IMR-90 (cell line): ENCODE measurements at regions not wholly inside any gene's neighbourhood (a gene's known extent, or its start where the extent isn't known, plus 50 kb on each side); places are given as distances from the start of the nearest gene placed in this dataset.

ENCODE experiments used
- ATAC-seq: fragments of 200-7000 bp; cut with Tn5 transposase; 2 replicates; pipeline ENCODE4 v1.9.1; 2020; ENCODE audit warnings: low read depth, mild to moderate bottlenecking, moderate library complexity
- BruUV-seq: library from RNA; stranded (reverse); fragments of 400-500 nt; replicated peaks from 2 replicates; lab custom pipeline; 2021; lab: Mats Ljungman, UMichigan
- CTCF ChIA-PET: fragments of 300-600 bp; formaldehyde crosslinking; extraction: SDS; loops from one replicate; lab custom pipeline; 2021; ENCODE audit warnings: antibody characterized with exemption; lab: Yijun Ruan, JAX
- POLR2A ChIA-PET: fragments of 300-600 bp; sonication (Branson Sonifier 250); formaldehyde crosslinking; loops from one replicate; lab custom pipeline; 2022; ENCODE audit warnings: antibody characterized with exemption; ENCODE audit not compliant: unreplicated experiment; lab: Charles Lee
- DNase-seq: peaks from one replicate; pipeline ENCODE4 v3.0.0; 2013
- H2AFZ ChIP-seq: replicated peaks from 2 replicates; pipeline ENCODE3; 2013; ENCODE audit warnings: low read length, mild to moderate bottlenecking; ENCODE audit not compliant: poor library complexity
- H2AK5ac ChIP-seq: 2 replicates; pipeline ENCODE4 v1.6.1; 2013; ENCODE audit warnings: low read depth, low read length, inconsistent platforms
- H2AK9ac ChIP-seq: replicated peaks from 2 replicates; pipeline ENCODE3; 2013; ENCODE audit warnings: mild to moderate bottlenecking, low read depth, low read length, moderate library complexity; ENCODE audit not compliant: poor library complexity
- H2BK120ac ChIP-seq: 2 replicates; pipeline ENCODE4 v1.6.1; 2013; ENCODE audit warnings: low read depth, low read length, inconsistent platforms
- H2BK15ac ChIP-seq: 3 replicates; pipeline ENCODE4 v1.6.1; 2013; ENCODE audit warnings: low read depth, low read length, inconsistent platforms
- H2BK20ac ChIP-seq: 2 replicates; pipeline ENCODE4 v1.6.1; 2013; ENCODE audit warnings: low read depth, mild to moderate bottlenecking, inconsistent platforms, low read length, moderate library complexity
- H2BK5ac ChIP-seq: 2 replicates; pipeline ENCODE4 v1.6.1; 2013; ENCODE audit warnings: mild to moderate bottlenecking, low read depth, low read length, inconsistent platforms; ENCODE audit not compliant: poor library complexity, severe bottlenecking
- H3K14ac ChIP-seq: replicated peaks from 2 replicates; pipeline ENCODE4 v1.6.1; 2013; ENCODE audit warnings: low read depth, low read length, inconsistent platforms
- H3K18ac ChIP-seq: 2 replicates; pipeline ENCODE4 v1.6.1; 2013; ENCODE audit warnings: low read depth, low read length, control low read depth
- H3K23ac ChIP-seq: 2 replicates; pipeline ENCODE4 v1.6.1; 2013; ENCODE audit warnings: low read depth, low read length, inconsistent platforms
- H3K27ac ChIP-seq: 2 replicates; pipeline ENCODE4 v1.5.1; 2013; ENCODE audit warnings: mild to moderate bottlenecking, control low read depth, low read length; ENCODE audit not compliant: insufficient read depth
- H3K27me3 ChIP-seq: 2 replicates; pipeline ENCODE4 v1.6.1; 2013; ENCODE audit warnings: low read length; ENCODE audit not compliant: control insufficient read depth, insufficient read depth
- H3K36me3 ChIP-seq: 2 replicates; pipeline ENCODE4 v1.6.1; 2013; ENCODE audit warnings: low read length, mixed read lengths; ENCODE audit not compliant: control insufficient read depth, insufficient read depth
- H3K4ac ChIP-seq: 2 replicates; pipeline ENCODE4 v1.6.1; 2013; ENCODE audit warnings: low read depth, low read length, inconsistent platforms
- H3K4me1 ChIP-seq: 2 replicates; pipeline ENCODE4 v1.6.1; 2013; ENCODE audit warnings: low read length, mixed read lengths; ENCODE audit not compliant: control insufficient read depth, insufficient read depth
- H3K4me2 ChIP-seq: 2 replicates; pipeline ENCODE4 v1.6.1; 2013; ENCODE audit warnings: low read depth, mild to moderate bottlenecking, control low read depth, low read length, moderate library complexity
- H3K4me3 ChIP-seq: 2 replicates; pipeline ENCODE4 v1.5.1; 2013; ENCODE audit warnings: low read depth, mild to moderate bottlenecking, control low read depth, low read length, moderate library complexity; ENCODE audit not compliant: insufficient read depth
- H3K56ac ChIP-seq: 2 replicates; pipeline ENCODE4 v1.6.1; 2013; ENCODE audit warnings: low read length, inconsistent platforms; ENCODE audit not compliant: insufficient read depth; ENCODE audit errors: extremely low read depth
- H3K79me1 ChIP-seq, 2 experiments: 2 replicates each; pipeline ENCODE4 v1.6.1; 2013; ENCODE audit warnings: low read length in 2 of 2, inconsistent platforms in 1 of 2, low read depth in 1 of 2
- H3K9ac ChIP-seq: 2 replicates; pipeline ENCODE4 v1.6.1; 2013; ENCODE audit warnings: low read depth, low read length, control low read depth
- H3K9me1 ChIP-seq: 2 replicates; pipeline ENCODE4 v1.6.1; 2013; ENCODE audit warnings: low read length, inconsistent platforms; ENCODE audit not compliant: insufficient read depth
- H3K9me3 ChIP-seq: 2 replicates; pipeline ENCODE4 v1.6.1; 2013; ENCODE audit warnings: low read length; ENCODE audit not compliant: control insufficient read depth, insufficient read depth
- H4K20me1 ChIP-seq: 2 replicates; pipeline ENCODE4 v1.6.1; 2013; ENCODE audit warnings: low read length, inconsistent platforms; ENCODE audit not compliant: insufficient read depth
- H4K5ac ChIP-seq: 2 replicates; pipeline ENCODE4 v1.6.1; 2013; ENCODE audit warnings: mild to moderate bottlenecking, low read depth, low read length, control low read depth
- H4K8ac ChIP-seq, 2 experiments: 2 replicates each; pipeline ENCODE4 v1.6.1; 2013; ENCODE audit warnings: low read depth in 2 of 2, low read length in 2 of 2, control low read depth in 1 of 2, inconsistent platforms in 1 of 2
- H4K91ac ChIP-seq: 2 replicates; pipeline ENCODE4 v1.6.1; 2013; ENCODE audit warnings: low read depth, low read length, inconsistent platforms; ENCODE audit not compliant: insufficient read depth
- CEBPB ChIP-seq: IDR thresholded peaks from 2 replicates; pipeline ENCODE4 v1.6.1; 2012; ENCODE audit warnings: low read depth, low read length, improper control_type of control experiment
- CHD1 ChIP-seq: IDR thresholded peaks from 2 replicates; pipeline ENCODE4 v1.6.1; 2012; ENCODE audit warnings: low read depth, low read length, improper control_type of control experiment
- ELK1 ChIP-seq: fragments of 150-350 bp; IDR thresholded peaks from 2 replicates; pipeline ENCODE4 v1.6.1; 2016; ENCODE audit warnings: low read depth, mild to moderate bottlenecking, low read length, moderate library complexity, borderline replicate concordance
- FOS ChIP-seq: fragments of 150-350 bp; IDR thresholded peaks from 2 replicates; pipeline ENCODE4 v1.6.1; 2016; ENCODE audit warnings: low read depth, low read length
- MAFK ChIP-seq: IDR thresholded peaks from 2 replicates; pipeline ENCODE4 v1.6.1; 2012; ENCODE audit warnings: low read depth, low read length, improper control_type of control experiment
- MAZ ChIP-seq: IDR thresholded peaks from 2 replicates; pipeline ENCODE4 v1.6.1; 2012; ENCODE audit warnings: low read depth, mild to moderate bottlenecking, low read length, improper control_type of control experiment, moderate library complexity, borderline replicate concordance
- NFE2L2 ChIP-seq: fragments of 150-350 bp; IDR thresholded peaks from 2 replicates; pipeline ENCODE4 v1.6.1; 2016; ENCODE audit warnings: low read depth, mild to moderate bottlenecking, low read length
- POLR2A ChIP-seq: IDR thresholded peaks from 2 replicates; pipeline ENCODE4 v1.6.1; 2012; ENCODE audit warnings: mild to moderate bottlenecking, low read depth, low read length
- RAD21 ChIP-seq: IDR thresholded peaks from 2 replicates; pipeline ENCODE4 v1.6.1; 2012; ENCODE audit warnings: low read length, improper control_type of control experiment
- RCOR1 ChIP-seq: IDR thresholded peaks from 2 replicates; pipeline ENCODE4 v1.6.1; 2012; ENCODE audit warnings: mild to moderate bottlenecking, low read length, improper control_type of control experiment; ENCODE audit not compliant: insufficient replicate concordance
- RFX5 ChIP-seq: IDR thresholded peaks from 2 replicates; pipeline ENCODE4 v1.8.0; 2012; ENCODE audit warnings: low read depth, mild to moderate bottlenecking, low read length, moderate library complexity
- SMC3 ChIP-seq: fragments of 150-350 bp; IDR thresholded peaks from 2 replicates; pipeline ENCODE4 v1.6.1; 2016; ENCODE audit warnings: low read depth, mild to moderate bottlenecking, antibody characterized with exemption, low read length, moderate library complexity
- USF2 ChIP-seq: fragments of 150-350 bp; IDR thresholded peaks from 2 replicates; pipeline ENCODE4 v1.6.1; 2017; ENCODE audit warnings: mild to moderate bottlenecking, antibody characterized with exemption, low read length, low read depth
- WGBS, 2 experiments: methylation state at CpG; one replicate each; pipeline versions ENCODE4 v1.1.5 to v1.1.7; 2013; ENCODE audit warnings: missing lambda C conversion rate in 2 of 2; ENCODE audit not compliant: insufficient read length in 1 of 2; ENCODE audit errors: extremely low coverage in 2 of 2; 5-methylcytosine and 5-hydroxymethylcytosine counted together
- dilution Hi-C: fragments of 300-500 bp; cut with HindIII; formaldehyde crosslinking; loops from one replicate; pipeline ENCODE4 v1.14.3; 2018; ENCODE audit warnings: low sequenced_read_pairs; ENCODE audit not compliant: unreplicated experiment
- in situ Hi-C: fragments of 300-500 bp; cut with MboI; formaldehyde crosslinking; loops from 3 replicates; pipeline ENCODE4 v1.14.3; 2019; ENCODE audit warnings: low sequenced_read_pairs, inconsistent platforms, mixed read lengths
- intact Hi-C: fragments of 100-400 bp; cut with micrococcal nuclease; formaldehyde crosslinking; loops from 2 replicates; pipeline ENCODE4 v1.10.0; 2022
- TF ChIP-seq, protein P1 (sequence below): conservative IDR thresholded peaks from 2 replicates; pipeline ENCODE4 v1.5.1; 2012; ENCODE audit warnings: mild to moderate bottlenecking, low read depth, low read length, improper control_type of control experiment

DNA sequence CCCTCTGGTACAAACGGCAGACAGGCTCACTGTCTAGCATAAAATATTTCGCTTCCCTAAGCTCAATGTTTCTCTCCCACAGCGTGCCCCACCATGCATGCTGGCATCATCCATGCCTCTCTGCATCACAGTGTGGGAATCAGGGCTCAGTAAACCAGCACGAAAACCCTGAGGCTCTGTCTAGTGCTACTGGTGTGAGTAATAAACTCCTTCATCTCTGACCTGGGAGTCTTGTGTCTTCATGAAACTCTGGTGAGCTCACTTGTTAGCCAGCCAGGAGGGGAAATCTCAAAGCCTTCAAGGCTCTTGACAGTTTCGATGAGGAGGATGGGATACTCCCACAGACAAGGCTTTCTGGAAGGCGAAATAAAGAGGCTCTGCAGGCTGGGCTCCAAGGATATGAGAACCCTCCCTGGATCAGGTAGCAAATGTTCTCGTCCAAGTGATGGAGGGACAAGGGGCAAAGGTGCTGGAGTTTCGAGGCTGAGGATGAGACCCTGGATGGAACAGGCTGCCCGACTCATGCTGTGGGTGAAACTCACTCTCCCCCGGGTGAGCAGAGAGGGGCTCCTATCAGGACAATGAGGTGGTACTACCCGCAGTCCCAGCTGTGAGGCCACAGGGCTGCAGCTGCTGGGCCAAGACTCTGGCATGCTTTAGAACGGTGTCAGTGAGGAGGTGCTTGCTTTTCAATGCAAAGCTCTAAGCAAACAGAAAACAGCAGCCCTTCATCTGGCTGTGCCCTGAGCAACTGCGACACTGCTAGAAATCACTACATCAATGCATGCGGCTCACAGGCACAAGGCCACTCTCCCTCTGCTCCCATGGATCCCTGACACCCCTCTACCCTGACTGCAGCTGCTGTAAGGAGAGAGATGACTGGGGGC lies 69.3 kb downstream of the SHANK2 start:
- Histone ChIP-seq H3K18ac (no peak overlapping the region), H3K56ac (no peak overlapping the region), H4K20me1 (no peaks in the 10 kb centered on the region; the same call in 1 of the 2 replicates), H2BK5ac (no peak overlapping the region), H2AK5ac (no peak overlapping the region), H2BK120ac (no peak overlapping the region), H3K4me2 (no peak overlapping the region), H2AK9ac (no peak overlapping the region), H3K36me3 (peaks cover 2% of the 10 kb centered on the region; the same call in 1 of the 2 replicates), H3K79me1 (no peaks in the 10 kb centered on the region), H3K14ac (no peak overlapping the region), H3K27ac (no peak overlapping the region), H3K27me3 (no peaks in the 10 kb centered on the region; the same call in 1 of the 2 replicates), H3K9ac (no peak overlapping the region), H4K5ac (no peak overlapping the region), H4K91ac (no peak overlapping the region), H3K23ac (no peak overlapping the region), H2BK20ac (no peak overlapping the region), H2AFZ (no peak overlapping the region), H2BK15ac (no peak overlapping the region), H4K8ac (no peak overlapping the region), H3K9me1 (no peaks in the 10 kb centered on the region), H3K9me3 (no peaks in the 10 kb centered on the region), H3K4me3 (no peak overlapping the region), H3K4ac (no peak overlapping the region), H3K4me1 (no peaks in the 10 kb centered on the region)
- in situ Hi-C loops = no loop called here
- POLR2A ChIA-PET = no interaction called here
- dilution Hi-C loops = no loop called here
- intact Hi-C loops = no loop called here
- DNase-seq (no peak), ATAC-seq (no peak)
- CTCF ChIA-PET = no interaction called here
- 56% methylated on average over 4 of the region's 14 CpGs; no CpG with 5 or more reads in 1 of the 2 experiments for WGBS, 2 experiments
- no TSS peak for BruUV-seq
- TF ChIP-seq FOS (no peak), RFX5 (no peak), POLR2A (no peak), NFE2L2 (no peak), MAZ (no peak), RAD21 (no peak), MAFK (no peak), CHD1 (no peak), USF2 (no peak), RCOR1 (no peak), CEBPB (no peak), ELK1 (no peak), SMC3 (no peak)
- TF ChIP-seq, protein P1, sequence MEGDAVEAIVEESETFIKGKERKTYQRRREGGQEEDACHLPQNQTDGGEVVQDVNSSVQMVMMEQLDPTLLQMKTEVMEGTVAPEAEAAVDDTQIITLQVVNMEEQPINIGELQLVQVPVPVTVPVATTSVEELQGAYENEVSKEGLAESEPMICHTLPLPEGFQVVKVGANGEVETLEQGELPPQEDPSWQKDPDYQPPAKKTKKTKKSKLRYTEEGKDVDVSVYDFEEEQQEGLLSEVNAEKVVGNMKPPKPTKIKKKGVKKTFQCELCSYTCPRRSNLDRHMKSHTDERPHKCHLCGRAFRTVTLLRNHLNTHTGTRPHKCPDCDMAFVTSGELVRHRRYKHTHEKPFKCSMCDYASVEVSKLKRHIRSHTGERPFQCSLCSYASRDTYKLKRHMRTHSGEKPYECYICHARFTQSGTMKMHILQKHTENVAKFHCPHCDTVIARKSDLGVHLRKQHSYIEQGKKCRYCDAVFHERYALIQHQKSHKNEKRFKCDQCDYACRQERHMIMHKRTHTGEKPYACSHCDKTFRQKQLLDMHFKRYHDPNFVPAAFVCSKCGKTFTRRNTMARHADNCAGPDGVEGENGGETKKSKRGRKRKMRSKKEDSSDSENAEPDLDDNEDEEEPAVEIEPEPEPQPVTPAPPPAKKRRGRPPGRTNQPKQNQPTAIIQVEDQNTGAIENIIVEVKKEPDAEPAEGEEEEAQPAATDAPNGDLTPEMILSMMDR = no peak
